H9 (cell line): ENCODE measurements at regions not wholly inside any gene's neighbourhood (a gene's known extent, or its start where the extent isn't known, plus 50 kb on each side); places are given as distances from the start of the nearest gene placed in this dataset.

Source experiments
- DNase-seq: peaks from one replicate; pipeline ENCODE4 v3.0.0-alpha.2; 2017
- H2AFZ ChIP-seq: one replicate; pipeline ENCODE4 v1.6.1; 2013; ENCODE audit warnings: mild to moderate bottlenecking, low read length, control low read depth, moderate library complexity
- H2AK5ac ChIP-seq: 2 replicates; pipeline ENCODE4 v1.6.1; 2013; ENCODE audit warnings: low read length, control low read depth, mixed read lengths; ENCODE audit not compliant: insufficient read length
- H2BK120ac ChIP-seq: one replicate; pipeline ENCODE4 v1.6.1; 2013; ENCODE audit warnings: low read depth, mild to moderate bottlenecking, low read length, control low read depth, inconsistent platforms; ENCODE audit not compliant: poor library complexity, severe bottlenecking
- H2BK12ac ChIP-seq: 2 replicates; pipeline ENCODE4 v1.6.1; 2013; ENCODE audit warnings: low read length, control low read depth, mixed read lengths, low read depth; ENCODE audit not compliant: insufficient read length
- H2BK15ac ChIP-seq: 2 replicates; pipeline ENCODE4 v1.6.1; 2013; ENCODE audit warnings: low read depth, low read length, control low read depth
- H2BK20ac ChIP-seq: one replicate; pipeline ENCODE4 v1.6.1; 2013; ENCODE audit warnings: low read depth, mild to moderate bottlenecking, low read length, control low read depth, inconsistent platforms; ENCODE audit not compliant: poor library complexity, severe bottlenecking
- H2BK5ac ChIP-seq: 2 replicates; pipeline ENCODE4 v1.6.1; 2013; ENCODE audit warnings: low read length, control low read depth, mixed read lengths; ENCODE audit not compliant: insufficient read length
- H3K14ac ChIP-seq: 2 replicates; pipeline ENCODE4 v1.6.1; 2013; ENCODE audit warnings: low read length, control low read depth; ENCODE audit not compliant: insufficient read depth
- H3K18ac ChIP-seq: 2 replicates; pipeline ENCODE4 v1.6.1; 2013; ENCODE audit warnings: low read depth, mild to moderate bottlenecking, mixed read lengths, low read length, control low read depth; ENCODE audit not compliant: insufficient read length
- H3K23ac ChIP-seq: 2 replicates; pipeline ENCODE4 v1.6.1; 2013; ENCODE audit warnings: low read length, control low read depth, mixed read lengths, low read depth; ENCODE audit not compliant: insufficient read length
- H3K23me2 ChIP-seq: 2 replicates; pipeline ENCODE4 v1.6.1; 2013; ENCODE audit warnings: low read depth, mild to moderate bottlenecking, mixed read lengths, low read length, control low read depth; ENCODE audit not compliant: insufficient read length, poor library complexity, severe bottlenecking
- H3K27ac ChIP-seq: 2 replicates; pipeline ENCODE4 v1.5.1; 2013; ENCODE audit warnings: low read length, control low read depth, mixed read lengths, low read depth; ENCODE audit not compliant: insufficient read length
- H3K27me3 ChIP-seq: 2 replicates; pipeline ENCODE4 v1.6.1; 2013; ENCODE audit warnings: low read length, control low read depth, inconsistent platforms; ENCODE audit not compliant: insufficient read depth
- H3K4ac ChIP-seq: 2 replicates; pipeline ENCODE4 v1.6.1; 2013; ENCODE audit warnings: low read depth, mild to moderate bottlenecking, control low read depth, inconsistent platforms, low read length, moderate library complexity
- H3K4me1 ChIP-seq: 2 replicates; pipeline ENCODE4 v1.6.1; 2013; ENCODE audit warnings: low read length, control low read depth, inconsistent platforms; ENCODE audit not compliant: insufficient read depth
- H3K4me2 ChIP-seq: 2 replicates; pipeline ENCODE4 v1.6.1; 2013; ENCODE audit warnings: low read length, control low read depth, mixed read lengths; ENCODE audit not compliant: insufficient read length, insufficient read depth
- H3K56ac ChIP-seq: 2 replicates; pipeline ENCODE4 v1.6.1; 2013; ENCODE audit warnings: low read depth, mild to moderate bottlenecking, mixed read lengths, low read length, control low read depth; ENCODE audit not compliant: insufficient read length
- H3K79me1 ChIP-seq: 2 replicates; pipeline ENCODE4 v1.6.1; 2013; ENCODE audit warnings: low read depth, mild to moderate bottlenecking, moderate library complexity, low read length, control low read depth, inconsistent platforms; ENCODE audit not compliant: insufficient read depth, poor library complexity, severe bottlenecking
- H3K79me2 ChIP-seq: 2 replicates; pipeline ENCODE4 v1.6.1; 2013; ENCODE audit warnings: low read length, control low read depth, inconsistent platforms; ENCODE audit not compliant: insufficient read depth
- H3K9ac ChIP-seq: 2 replicates; pipeline ENCODE4 v1.6.1; 2013; ENCODE audit warnings: low read length, control low read depth, mixed read lengths; ENCODE audit not compliant: insufficient read length; ENCODE audit errors: extremely low read depth
- H3K9me3 ChIP-seq: one replicate; pipeline ENCODE4 v1.6.1; 2013; ENCODE audit warnings: low read depth, low read length, inconsistent platforms; ENCODE audit not compliant: control insufficient read depth
- H3T11ph ChIP-seq: one replicate; pipeline ENCODE4 v1.6.1; 2013; ENCODE audit warnings: mild to moderate bottlenecking, low read length, control low read depth, inconsistent platforms
- H4K20me1 ChIP-seq: one replicate; pipeline ENCODE4 v1.6.1; 2013; ENCODE audit not compliant: control insufficient read depth, insufficient read length, insufficient read depth
- H4K5ac ChIP-seq: 2 replicates; pipeline ENCODE4 v1.6.1; 2013; ENCODE audit warnings: low read depth, mild to moderate bottlenecking, mixed read lengths, low read length, control low read depth; ENCODE audit not compliant: insufficient read length
- H4K8ac ChIP-seq: replicated peaks from 2 replicates; pipeline ENCODE4 v1.6.1; 2013; ENCODE audit warnings: low read length, control low read depth, mixed read lengths, low read depth; ENCODE audit not compliant: insufficient read length
- H4K91ac ChIP-seq: 2 replicates; pipeline ENCODE4 v1.6.1; 2013; ENCODE audit warnings: low read depth, mild to moderate bottlenecking, moderate library complexity, mixed read lengths, low read length, control low read depth; ENCODE audit not compliant: insufficient read length
- H3K27ac Mint-ChIP-seq, 3 experiments: 2 replicates in 2 of 3; 3 replicates in 1 of 3; pipeline ENCODE4 v1.8.0; 2020 to 2021; ENCODE audit warnings: mixed read lengths in 3 of 3, mild to moderate bottlenecking in 1 of 3, moderate library complexity in 1 of 3
- H3K27me3 Mint-ChIP-seq: 2 replicates; pipeline ENCODE4 v1.8.0; 2021; ENCODE audit warnings: low read depth, mild to moderate bottlenecking, moderate library complexity, mixed read lengths
- H3K36me3 Mint-ChIP-seq, 3 experiments: 2 replicates in 2 of 3; 3 replicates in 1 of 3; pipeline ENCODE4 v1.8.0; 2020 to 2021; ENCODE audit warnings: low read depth in 3 of 3, mixed read lengths in 3 of 3; ENCODE audit not compliant: insufficient read depth in 1 of 3
- H3K4me1 Mint-ChIP-seq, 2 experiments: 2 replicates each; pipeline ENCODE4 v1.8.0; 2020; ENCODE audit warnings: mixed read lengths in 2 of 2
- H3K4me3 Mint-ChIP-seq, 2 experiments: 2 replicates in 1 of 2; 3 replicates in 1 of 2; pipeline ENCODE4 v1.8.0; 2020 to 2021; ENCODE audit warnings: mild to moderate bottlenecking in 2 of 2, mixed read lengths in 2 of 2, moderate library complexity in 1 of 2
- H3K9me3 Mint-ChIP-seq, 2 experiments: 2 replicates in 1 of 2; 3 replicates in 1 of 2; pipeline ENCODE4 v1.8.0; 2020; ENCODE audit warnings: mild to moderate bottlenecking in 2 of 2, mixed read lengths in 2 of 2, moderate library complexity in 1 of 2
- WGBS: extraction: QIAGEN DNeasy Blood & Tissue Kit; methylation state at CpG from one replicate; pipeline ENCODE4 v1.1.7; 2013; ENCODE audit warnings: missing lambda C conversion rate, low lambda C conversion rate, mixed read lengths; ENCODE audit not compliant: insufficient read length; ENCODE audit errors: extremely low coverage; 5-methylcytosine and 5-hydroxymethylcytosine counted together
- TF ChIP-seq, protein P1 (sequence below): fragments of 200-600 bp; sonication (generic); conservative IDR thresholded peaks from 3 replicates; pipeline ENCODE4 v1.8.0; 2021; ENCODE audit warnings: antibody characterized with exemption, mild to moderate bottlenecking

GRCh38 chr6:50998905-50999304 is 180.2 kb downstream of the TFAP2B start:
- TF ChIP-seq, protein P1, sequence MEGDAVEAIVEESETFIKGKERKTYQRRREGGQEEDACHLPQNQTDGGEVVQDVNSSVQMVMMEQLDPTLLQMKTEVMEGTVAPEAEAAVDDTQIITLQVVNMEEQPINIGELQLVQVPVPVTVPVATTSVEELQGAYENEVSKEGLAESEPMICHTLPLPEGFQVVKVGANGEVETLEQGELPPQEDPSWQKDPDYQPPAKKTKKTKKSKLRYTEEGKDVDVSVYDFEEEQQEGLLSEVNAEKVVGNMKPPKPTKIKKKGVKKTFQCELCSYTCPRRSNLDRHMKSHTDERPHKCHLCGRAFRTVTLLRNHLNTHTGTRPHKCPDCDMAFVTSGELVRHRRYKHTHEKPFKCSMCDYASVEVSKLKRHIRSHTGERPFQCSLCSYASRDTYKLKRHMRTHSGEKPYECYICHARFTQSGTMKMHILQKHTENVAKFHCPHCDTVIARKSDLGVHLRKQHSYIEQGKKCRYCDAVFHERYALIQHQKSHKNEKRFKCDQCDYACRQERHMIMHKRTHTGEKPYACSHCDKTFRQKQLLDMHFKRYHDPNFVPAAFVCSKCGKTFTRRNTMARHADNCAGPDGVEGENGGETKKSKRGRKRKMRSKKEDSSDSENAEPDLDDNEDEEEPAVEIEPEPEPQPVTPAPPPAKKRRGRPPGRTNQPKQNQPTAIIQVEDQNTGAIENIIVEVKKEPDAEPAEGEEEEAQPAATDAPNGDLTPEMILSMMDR, result no peak
- Histone ChIP-seq H2AK5ac (no peak overlapping the region), H2BK12ac (no peak overlapping the region), H3K79me1 (no peaks in the 10 kb centered on the region), H3K18ac (no peak overlapping the region), H3K14ac (no peak overlapping the region), H2BK120ac (no peak overlapping the region), H4K91ac (no peak overlapping the region), H4K20me1 (no peaks in the 10 kb centered on the region), H3K4me2 (no peak overlapping the region), H4K8ac (no peak overlapping the region), H3K23me2 (no peaks in the 10 kb centered on the region), H3K27ac (no peak overlapping the region), H2AFZ (no peak overlapping the region), H4K5ac (no peak overlapping the region), H2BK5ac (no peak overlapping the region), H2BK15ac (no peak overlapping the region), H3K56ac (no peak overlapping the region), H3K4me1 (no peaks in the 10 kb centered on the region), H3K9ac (no peak overlapping the region), H3K79me2 (no peaks in the 10 kb centered on the region), H3K23ac (no peak overlapping the region), H3K4ac (no peak overlapping the region), H3K9me3 (no peaks in the 10 kb centered on the region), H2BK20ac (no peak overlapping the region), H3T11ph (no peak overlapping the region), H3K27me3 (no peaks in the 10 kb centered on the region)
- H3K4me1 Mint-ChIP-seq, result no peaks in the 10 kb centered on the region
- H3K4me3 Mint-ChIP-seq, result no peak overlapping the region
- no peak for DNase-seq
- WGBS, result no CpG with 5 or more reads among the region's 1 CpG
- H3K9me3 Mint-ChIP-seq, result no peaks in the 10 kb centered on the region
- H3K36me3 Mint-ChIP-seq, result no peaks in the 10 kb centered on the region
- peaks cover 4% of the 10 kb centered on the region for H3K27me3 Mint-ChIP-seq
- no peak overlapping the region for H3K27ac Mint-ChIP-seq
